ENCODE measurements at regions not wholly inside any gene's neighbourhood (a gene's known extent, or its start where the extent isn't known, plus 50 kb on each side); places are given as distances from the start of the nearest gene placed in this dataset.

DNA sequence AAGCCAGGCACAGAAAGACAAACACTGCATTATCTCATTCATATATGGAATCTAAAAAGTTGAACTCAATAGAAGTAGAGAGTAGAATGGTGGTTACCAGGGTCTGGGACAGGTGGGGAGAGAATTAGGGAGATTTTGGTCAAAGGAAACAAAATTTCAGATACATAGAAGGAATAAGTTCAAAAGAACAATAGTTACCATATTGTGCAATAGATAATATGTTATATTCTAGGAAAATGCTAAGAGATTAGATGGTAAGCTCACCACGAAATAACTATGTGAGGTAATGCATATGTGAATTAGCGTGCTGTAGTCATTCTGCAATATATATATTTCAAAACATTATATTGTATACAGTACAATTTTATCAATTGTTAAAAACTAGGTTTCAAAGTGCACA is 442.5 kb downstream of the KCNH5 start:
- FAIRE-seq (no peak), DNase-seq (ENCODE audit: low spot score) (no peak), ATAC-seq (no peak)
- TF ChIP-seq ZSCAN30 (CRISPR knock-in tag; IDR thresholded peaks at IDR 0.05) (no peak), TP53 (CRISPR knock-in tag; conservative IDR thresholded peaks at IDR 0.05) (no peak), HIVEP1 (CRISPR knock-in tag; IDR thresholded peaks at IDR 0.05) (no peak), CEBPB (IDR thresholded peaks at IDR 0.05; ENCODE audit: borderline replicate concordance, low read depth, low read length) (peak; percentile 34; the same call in 1 of the 2 replicates), RELA (CRISPR knock-in tag; IDR thresholded peaks at IDR 0.05) (no peak)
- H2AFZ ChIP-seq (ENCODE audit: low read length), result no peak overlapping the region
- H3K4me1 ChIP-seq (ENCODE audit: insufficient read depth, low read length), result no peaks in the 10 kb centered on the region
- no peak overlapping the region for H3K27ac ChIP-seq (ENCODE audit: extremely low read length, insufficient read depth, low read length)
- H3K9ac ChIP-seq (ENCODE audit: insufficient read depth, low read depth, low read length), result no peak overlapping the region
- 3% methylated on average over 2 of the region's 2 CpGs for WGBS (ENCODE audit: low lambda C conversion rate)
- H3K36me3 ChIP-seq (replicated peaks in 1 of 2; ENCODE audit: control insufficient read depth in 1 of 2, insufficient read depth in 2 of 2, low read length in 2 of 2), result no peaks in the 10 kb centered on the region
- ChIA-PET POLR2A (no interaction called here), CTCF (ENCODE audit: low intra/inter-chr PET ratio, low total read pairs) (no interaction called here)
- H3K4me2 ChIP-seq (ENCODE audit: low read depth, low read length), result no peak overlapping the region
- H3K27me3 ChIP-seq (ENCODE audit: control insufficient read depth in 1 of 2, insufficient read depth in 2 of 2, low read length in 2 of 2), result no peaks in the 10 kb centered on the region
- no TSS peak for BruUV-seq (replicated peaks)
- intact Hi-C loops (cut with micrococcal nuclease; ENCODE audit: unreplicated experiment) (no loop called here), in situ Hi-C loops (cut with HindIII; ENCODE audit: extremely low pct_ligation_motif_present, low pct_unique_long_range_greater_than_20kb) (no loop called here)
- H4K20me1 ChIP-seq (ENCODE audit: insufficient read depth, low read length), result no peaks in the 10 kb centered on the region
- no peaks in the 10 kb centered on the region for H3K79me2 ChIP-seq (ENCODE audit: insufficient read depth, low read length)
- no peak overlapping the region for H3K4me3 ChIP-seq (replicated peaks in 1 of 3; ENCODE audit: insufficient read depth in 1 of 3, low read depth in 2 of 3, low read length in 3 of 3)
- H3K9me3 ChIP-seq (ENCODE audit: low read length), result peaks cover 48% of the 10 kb centered on the region

DNA sequence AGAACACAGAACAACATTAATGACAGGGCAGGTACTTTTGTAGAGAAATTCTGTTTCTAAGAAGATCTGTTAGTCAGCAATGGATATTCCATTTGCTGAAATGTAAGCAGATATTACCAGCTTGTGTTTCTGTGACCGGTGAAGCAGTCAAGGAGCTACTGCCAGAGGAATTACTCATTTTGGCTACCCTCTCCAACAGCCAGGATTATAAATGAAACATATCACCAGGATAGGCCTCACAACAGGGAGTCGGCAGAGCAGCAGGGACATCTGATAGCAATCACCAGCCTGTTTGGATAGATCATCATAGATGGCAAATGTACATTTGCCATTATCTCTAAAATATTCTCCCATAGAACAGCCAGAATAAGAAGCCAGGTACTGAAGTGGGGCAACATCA is 440.7 kb downstream of the KCNH5 start:
- H3K27me3 ChIP-seq (ENCODE audit: control insufficient read depth in 1 of 2, insufficient read depth in 2 of 2, low read length in 2 of 2), result no peaks in the 10 kb centered on the region
- intact Hi-C loops (cut with micrococcal nuclease; ENCODE audit: unreplicated experiment), result no loop called here
- ChIA-PET CTCF (ENCODE audit: low intra/inter-chr PET ratio, low total read pairs) (no interaction called here), POLR2A (no interaction called here)
- no peak overlapping the region for H3K27ac ChIP-seq (ENCODE audit: extremely low read length, insufficient read depth, low read length)
- H2AFZ ChIP-seq (ENCODE audit: low read length), result no peak overlapping the region
- no peak for DNase-seq (ENCODE audit: low spot score)
- H3K79me2 ChIP-seq (ENCODE audit: insufficient read depth, low read length), result no peaks in the 10 kb centered on the region
- ATAC-seq, result no peak
- in situ Hi-C loops (cut with HindIII; ENCODE audit: extremely low pct_ligation_motif_present, low pct_unique_long_range_greater_than_20kb), result no loop called here
- no peak overlapping the region for H3K4me3 ChIP-seq (replicated peaks in 1 of 3; ENCODE audit: insufficient read depth in 1 of 3, low read depth in 2 of 3, low read length in 3 of 3)
- H3K4me2 ChIP-seq (ENCODE audit: low read depth, low read length), result no peak overlapping the region
- no peaks in the 10 kb centered on the region for H4K20me1 ChIP-seq (ENCODE audit: insufficient read depth, low read length)
- no peaks in the 10 kb centered on the region for H3K36me3 ChIP-seq (replicated peaks in 1 of 2; ENCODE audit: control insufficient read depth in 1 of 2, insufficient read depth in 2 of 2, low read length in 2 of 2)
- no peaks in the 10 kb centered on the region for H3K4me1 ChIP-seq (ENCODE audit: insufficient read depth, low read length)
- 5% methylated on average over 2 of the region's 2 CpGs for WGBS (ENCODE audit: low lambda C conversion rate)
- peaks cover 41% of the 10 kb centered on the region for H3K9me3 ChIP-seq (ENCODE audit: low read length)
- no TSS peak for BruUV-seq (replicated peaks)
- H3K9ac ChIP-seq (ENCODE audit: insufficient read depth, low read depth, low read length), result no peak overlapping the region
- no peak for FAIRE-seq
- TF ChIP-seq, protein P1, sequence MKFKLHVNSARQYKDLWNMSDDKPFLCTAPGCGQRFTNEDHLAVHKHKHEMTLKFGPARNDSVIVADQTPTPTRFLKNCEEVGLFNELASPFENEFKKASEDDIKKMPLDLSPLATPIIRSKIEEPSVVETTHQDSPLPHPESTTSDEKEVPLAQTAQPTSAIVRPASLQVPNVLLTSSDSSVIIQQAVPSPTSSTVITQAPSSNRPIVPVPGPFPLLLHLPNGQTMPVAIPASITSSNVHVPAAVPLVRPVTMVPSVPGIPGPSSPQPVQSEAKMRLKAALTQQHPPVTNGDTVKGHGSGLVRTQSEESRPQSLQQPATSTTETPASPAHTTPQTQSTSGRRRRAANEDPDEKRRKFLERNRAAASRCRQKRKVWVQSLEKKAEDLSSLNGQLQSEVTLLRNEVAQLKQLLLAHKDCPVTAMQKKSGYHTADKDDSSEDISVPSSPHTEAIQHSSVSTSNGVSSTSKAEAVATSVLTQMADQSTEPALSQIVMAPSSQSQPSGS (CRISPR knock-in tag; IDR thresholded peaks at IDR 0.05), result no peak
- TF ChIP-seq, protein P2, sequence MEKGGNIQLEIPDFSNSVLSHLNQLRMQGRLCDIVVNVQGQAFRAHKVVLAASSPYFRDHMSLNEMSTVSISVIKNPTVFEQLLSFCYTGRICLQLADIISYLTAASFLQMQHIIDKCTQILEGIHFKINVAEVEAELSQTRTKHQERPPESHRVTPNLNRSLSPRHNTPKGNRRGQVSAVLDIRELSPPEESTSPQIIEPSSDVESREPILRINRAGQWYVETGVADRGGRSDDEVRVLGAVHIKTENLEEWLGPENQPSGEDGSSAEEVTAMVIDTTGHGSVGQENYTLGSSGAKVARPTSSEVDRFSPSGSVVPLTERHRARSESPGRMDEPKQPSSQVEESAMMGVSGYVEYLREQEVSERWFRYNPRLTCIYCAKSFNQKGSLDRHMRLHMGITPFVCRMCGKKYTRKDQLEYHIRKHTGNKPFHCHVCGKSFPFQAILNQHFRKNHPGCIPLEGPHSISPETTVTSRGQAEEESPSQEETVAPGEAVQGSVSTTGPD (CRISPR knock-in tag; IDR thresholded peaks at IDR 0.05), result no peak
- no peak for TF ChIP-seq PTBP1 (IDR thresholded peaks at IDR 0.05; ENCODE audit: low read depth, low read length, poor library complexity, severe bottlenecking)
- no peak for TF ChIP-seq RXRB (CRISPR knock-in tag; IDR thresholded peaks at IDR 0.05; ENCODE audit: borderline replicate concordance)
- TF ChIP-seq, protein P3, sequence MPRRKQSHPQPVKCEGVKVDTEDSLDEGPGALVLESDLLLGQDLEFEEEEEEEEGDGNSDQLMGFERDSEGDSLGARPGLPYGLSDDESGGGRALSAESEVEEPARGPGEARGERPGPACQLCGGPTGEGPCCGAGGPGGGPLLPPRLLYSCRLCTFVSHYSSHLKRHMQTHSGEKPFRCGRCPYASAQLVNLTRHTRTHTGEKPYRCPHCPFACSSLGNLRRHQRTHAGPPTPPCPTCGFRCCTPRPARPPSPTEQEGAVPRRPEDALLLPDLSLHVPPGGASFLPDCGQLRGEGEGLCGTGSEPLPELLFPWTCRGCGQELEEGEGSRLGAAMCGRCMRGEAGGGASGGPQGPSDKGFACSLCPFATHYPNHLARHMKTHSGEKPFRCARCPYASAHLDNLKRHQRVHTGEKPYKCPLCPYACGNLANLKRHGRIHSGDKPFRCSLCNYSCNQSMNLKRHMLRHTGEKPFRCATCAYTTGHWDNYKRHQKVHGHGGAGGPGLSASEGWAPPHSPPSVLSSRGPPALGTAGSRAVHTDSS (CRISPR knock-in tag; conservative IDR thresholded peaks at IDR 0.05), result no peak
- TF ChIP-seq, protein P4, sequence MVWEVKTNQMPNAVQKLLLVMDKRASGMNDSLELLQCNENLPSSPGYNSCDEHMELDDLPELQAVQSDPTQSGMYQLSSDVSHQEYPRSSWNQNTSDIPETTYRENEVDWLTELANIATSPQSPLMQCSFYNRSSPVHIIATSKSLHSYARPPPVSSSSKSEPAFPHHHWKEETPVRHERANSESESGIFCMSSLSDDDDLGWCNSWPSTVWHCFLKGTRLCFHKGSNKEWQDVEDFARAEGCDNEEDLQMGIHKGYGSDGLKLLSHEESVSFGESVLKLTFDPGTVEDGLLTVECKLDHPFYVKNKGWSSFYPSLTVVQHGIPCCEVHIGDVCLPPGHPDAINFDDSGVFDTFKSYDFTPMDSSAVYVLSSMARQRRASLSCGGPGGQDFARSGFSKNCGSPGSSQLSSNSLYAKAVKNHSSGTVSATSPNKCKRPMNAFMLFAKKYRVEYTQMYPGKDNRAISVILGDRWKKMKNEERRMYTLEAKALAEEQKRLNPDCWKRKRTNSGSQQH (CRISPR knock-in tag; IDR thresholded peaks at IDR 0.05; ENCODE audit: low read depth), result no peak

Measured in HepG2 (cell line).